Peyer's patch (tissue), 4 donors: ENCODE measurements at regions not wholly inside any gene's neighbourhood (a gene's known extent, or its start where the extent isn't known, plus 50 kb on each side); places are given as distances from the start of the nearest gene placed in this dataset.
"Not testable (repeated sequence)": the region's sequence is repeated elsewhere in the genome, so short reads cannot be mapped to it uniquely, and the experiment has no call there.

Experiments
- DNase-seq, 3 donors: peaks; one replicate each; pipeline ENCODE4 v3.0.0-alpha.2; 2017 to 2019
- H3K27ac ChIP-seq, 4 donors: fragments of 200-600 bp; sonication (generic); one replicate each; pipeline ENCODE4 v1.5.1; 2016 to 2019
- H3K27me3 ChIP-seq, 2 donors: fragments of 200-600 bp; sonication (generic); one replicate each; pipeline ENCODE4 v1.5.1; 2019
- H3K36me3 ChIP-seq, 3 donors: fragments of 200-600 bp; sonication (generic); one replicate each; pipeline ENCODE4 v1.5.1; 2016 to 2019
- H3K4me1 ChIP-seq, 4 donors: fragments of 200-600 bp; sonication (generic); one replicate each; pipeline ENCODE4 v1.5.1; 2016 to 2019
- H3K4me3 ChIP-seq, 4 donors: fragments of 200-600 bp; sonication (generic); 1 replicate in 3 of 4; 2 replicates in 1 of 4; pipeline ENCODE4 v1.5.1; 2016 to 2019; ENCODE audit warnings: mild to moderate bottlenecking in 1 of 4
- H3K9me3 ChIP-seq, 4 donors: fragments of 200-600 bp; sonication (generic); one replicate each; pipeline ENCODE4 v1.5.1; 2016 to 2019; ENCODE audit warnings: mild to moderate bottlenecking in 1 of 4
- CTCF ChIP-seq, 6 experiments: fragments of 450-650 bp in 4 of 6; fragments of 200-600 bp in 2 of 6; sonication (generic) in 1 of 6; IDR thresholded peaks; one replicate each; pipeline ENCODE4 v1.5.1; 2017 to 2019; ENCODE audit warnings: antibody characterized with exemption in 6 of 6, mild to moderate bottlenecking in 3 of 6, moderate library complexity in 1 of 6
- POLR2A ChIP-seq, 2 donors: fragments of 450-650 bp; IDR thresholded peaks; one replicate each; pipeline ENCODE4 v1.5.1; 2017; ENCODE audit warnings: antibody characterized with exemption in 2 of 2, mild to moderate bottlenecking in 2 of 2, moderate library complexity in 2 of 2

- H3K36me3 ChIP-seq = no peaks in the 10 kb centered on the region
- no peak overlapping the region for H3K4me3 ChIP-seq
- H3K4me1 ChIP-seq = no peaks in the 10 kb centered on the region
- no peak overlapping the region for H3K27ac ChIP-seq
- no peaks in the 10 kb centered on the region for H3K9me3 ChIP-seq
- H3K27me3 ChIP-seq = no peaks in the 10 kb centered on the region
- DNase-seq = no peak
- TF ChIP-seq POLR2A (IDR thresholded peaks at IDR 0.05) (no peak), CTCF (IDR thresholded peaks at IDR 0.05) (no peak)
Observed at GRCh38 chr5:124962735-124963134, 216.3 kb upstream of the ZNF608 start.

GRCh38 chr5:124963236-124963919 is 216.9 kb upstream of the ZNF608 start:
- no peak overlapping the region for H3K27ac ChIP-seq
- H3K9me3 ChIP-seq = no peaks in the 10 kb centered on the region
- no peaks in the 10 kb centered on the region for H3K4me1 ChIP-seq
- H3K27me3 ChIP-seq = no peaks in the 10 kb centered on the region
- DNase-seq = no peak
- no peak overlapping the region for H3K4me3 ChIP-seq
- TF ChIP-seq POLR2A (IDR thresholded peaks at IDR 0.05) (no peak), CTCF (IDR thresholded peaks at IDR 0.05) (no peak)
- H3K36me3 ChIP-seq = no peaks in the 10 kb centered on the region

- DNase-seq, H3K27me3 ChIP-seq, H3K9me3 ChIP-seq, H3K36me3 ChIP-seq, H3K4me3 ChIP-seq, H3K4me1 ChIP-seq, H3K27ac ChIP-seq: not testable (repeated sequence)
Observed at GRCh38 chr5:124966741-124967140, 220.3 kb upstream of the ZNF608 start.

GRCh38 chr5:124970381-124970780 is 223.9 kb upstream of the ZNF608 start:
- not testable (repeated sequence) for H3K36me3 ChIP-seq, H3K9me3 ChIP-seq, H3K27me3 ChIP-seq, H3K27ac ChIP-seq, DNase-seq, H3K4me1 ChIP-seq, H3K4me3 ChIP-seq

- TF ChIP-seq CTCF (IDR thresholded peaks at IDR 0.05) = no peak
- TF ChIP-seq POLR2A (IDR thresholded peaks at IDR 0.05) = no peak
- DNase-seq = no peak
- no peak overlapping the region for H3K27ac ChIP-seq
- no peak overlapping the region for H3K4me3 ChIP-seq
- H3K9me3 ChIP-seq = no peaks in the 10 kb centered on the region
- H3K27me3 ChIP-seq = no peaks in the 10 kb centered on the region
- no peaks in the 10 kb centered on the region for H3K36me3 ChIP-seq
- H3K4me1 ChIP-seq = no peaks in the 10 kb centered on the region
Observed at GRCh38 chr5:124972703-124973102, 226.3 kb upstream of the ZNF608 start.

- H3K9me3 ChIP-seq = no peaks in the 10 kb centered on the region
- no peaks in the 10 kb centered on the region for H3K36me3 ChIP-seq
- DNase-seq = no peak
- TF ChIP-seq POLR2A (IDR thresholded peaks at IDR 0.05) (no peak), CTCF (IDR thresholded peaks at IDR 0.05) (no peak)
- H3K27me3 ChIP-seq = no peaks in the 10 kb centered on the region
- no peak overlapping the region for H3K4me3 ChIP-seq
- no peak overlapping the region for H3K27ac ChIP-seq
- no peaks in the 10 kb centered on the region for H3K4me1 ChIP-seq
Observed at GRCh38 chr5:124973661-124974060, 227.2 kb upstream of the ZNF608 start.

- H3K4me1 ChIP-seq = no peaks in the 10 kb centered on the region
- no peaks in the 10 kb centered on the region for H3K27me3 ChIP-seq
- H3K27ac ChIP-seq = no peak overlapping the region
- no peak for DNase-seq
- no peak for TF ChIP-seq POLR2A (IDR thresholded peaks at IDR 0.05)
- no peak for TF ChIP-seq CTCF (IDR thresholded peaks at IDR 0.05)
- H3K4me3 ChIP-seq = no peak overlapping the region
- H3K9me3 ChIP-seq = no peaks in the 10 kb centered on the region
- no peaks in the 10 kb centered on the region for H3K36me3 ChIP-seq
Observed at GRCh38 chr5:124976086-124976485, 229.6 kb upstream of the ZNF608 start.
